ENCODE measurements at regions not wholly inside any gene's neighbourhood (a gene's known extent, or its start where the extent isn't known, plus 50 kb on each side); places are given as distances from the start of the nearest gene placed in this dataset.

DNA sequence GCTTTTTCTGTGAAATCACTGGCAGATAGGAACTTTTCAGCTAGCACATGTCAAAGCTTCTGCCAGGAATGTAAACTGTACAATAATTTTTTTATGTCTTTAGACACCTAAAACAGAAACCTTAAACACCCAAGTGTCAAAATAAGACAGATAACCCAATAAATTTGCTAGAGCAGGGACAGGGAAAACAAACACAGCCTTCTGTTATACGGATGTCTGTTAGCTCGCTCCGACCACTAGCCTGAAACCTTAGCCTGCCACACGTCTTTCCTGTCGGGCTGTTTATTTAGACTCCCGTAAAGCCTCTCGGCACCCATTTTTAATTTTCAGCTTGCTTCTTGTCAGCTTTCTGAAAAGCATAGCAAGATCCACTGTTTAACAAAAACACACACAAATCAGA lies 355.4 kb upstream of the SLC24A2 start:
- TF ChIP-seq, protein P1, sequence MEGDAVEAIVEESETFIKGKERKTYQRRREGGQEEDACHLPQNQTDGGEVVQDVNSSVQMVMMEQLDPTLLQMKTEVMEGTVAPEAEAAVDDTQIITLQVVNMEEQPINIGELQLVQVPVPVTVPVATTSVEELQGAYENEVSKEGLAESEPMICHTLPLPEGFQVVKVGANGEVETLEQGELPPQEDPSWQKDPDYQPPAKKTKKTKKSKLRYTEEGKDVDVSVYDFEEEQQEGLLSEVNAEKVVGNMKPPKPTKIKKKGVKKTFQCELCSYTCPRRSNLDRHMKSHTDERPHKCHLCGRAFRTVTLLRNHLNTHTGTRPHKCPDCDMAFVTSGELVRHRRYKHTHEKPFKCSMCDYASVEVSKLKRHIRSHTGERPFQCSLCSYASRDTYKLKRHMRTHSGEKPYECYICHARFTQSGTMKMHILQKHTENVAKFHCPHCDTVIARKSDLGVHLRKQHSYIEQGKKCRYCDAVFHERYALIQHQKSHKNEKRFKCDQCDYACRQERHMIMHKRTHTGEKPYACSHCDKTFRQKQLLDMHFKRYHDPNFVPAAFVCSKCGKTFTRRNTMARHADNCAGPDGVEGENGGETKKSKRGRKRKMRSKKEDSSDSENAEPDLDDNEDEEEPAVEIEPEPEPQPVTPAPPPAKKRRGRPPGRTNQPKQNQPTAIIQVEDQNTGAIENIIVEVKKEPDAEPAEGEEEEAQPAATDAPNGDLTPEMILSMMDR (IDR thresholded peaks at IDR 0.05 in 4 of 5, conservative IDR thresholded peaks at IDR 0.05 in 1 of 5) = no peak
- no peak for TF ChIP-seq POLR2A (IDR thresholded peaks at IDR 0.05)
